MV-4-11 (cell line): ENCODE measurements at regions not wholly inside any gene's neighbourhood (a gene's known extent, or its start where the extent isn't known, plus 50 kb on each side); places are given as distances from the start of the nearest gene placed in this dataset.
"Not testable (repeated sequence)": the region's sequence is repeated elsewhere in the genome, so short reads cannot be mapped to it uniquely, and the experiment has no call there.

ENCODE experiments used
- DNase-seq: peaks from one replicate; lab custom pipeline; 2025; lab: John Stamatoyannopoulos, UW

DNA sequence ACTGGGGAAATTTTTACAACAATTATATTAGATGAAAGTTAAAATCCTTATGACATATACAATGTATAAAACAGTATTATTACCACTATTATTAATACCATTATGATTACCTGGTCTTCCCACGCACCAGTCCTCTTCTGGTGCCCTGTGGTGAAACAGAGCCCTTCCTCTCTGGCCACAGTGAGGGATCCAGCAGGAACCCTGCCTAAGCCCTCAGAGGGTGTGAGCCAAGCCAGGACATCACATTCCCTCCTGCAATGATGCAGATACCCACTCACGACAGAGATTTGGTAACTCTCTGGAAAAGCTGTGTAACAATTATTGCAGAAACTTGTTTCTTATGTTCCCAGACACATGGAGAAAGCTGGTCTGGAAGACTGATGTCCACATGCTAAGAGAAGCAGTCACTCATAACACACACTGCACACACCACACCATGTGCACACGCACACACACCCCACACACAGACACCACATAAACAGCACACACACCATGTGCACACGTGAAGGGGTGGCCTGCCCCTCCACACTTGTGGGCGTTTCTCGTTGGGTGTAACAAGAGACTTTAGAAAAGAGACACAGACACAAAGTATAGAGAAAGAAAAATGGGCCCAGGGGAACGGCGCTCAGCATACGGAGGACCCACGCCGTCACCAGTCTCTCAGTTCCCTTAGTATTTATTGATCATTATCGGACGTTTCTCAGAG is 1373.8 kb upstream of the DEFB115 start:
- DNase-seq: not testable (repeated sequence)

DNA sequence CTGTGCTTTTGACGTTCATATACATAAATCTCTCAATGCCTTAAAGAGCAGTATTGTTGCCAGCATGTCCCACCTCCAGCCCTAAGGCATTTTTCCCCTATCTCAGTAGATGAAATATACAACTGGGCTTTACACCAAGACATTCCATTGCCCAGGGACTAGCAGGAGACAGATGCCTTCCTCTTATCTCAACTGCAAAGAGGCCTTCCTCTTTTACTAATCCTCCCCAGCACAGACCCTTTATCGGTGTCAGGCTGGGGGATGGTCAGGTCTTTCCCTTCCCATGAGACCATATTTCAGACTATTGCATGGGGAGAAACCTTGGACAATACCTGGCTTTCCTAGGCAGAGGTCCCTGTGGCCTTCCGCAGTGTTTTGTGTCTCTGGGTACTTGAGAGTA is 1373.1 kb upstream of the DEFB115 start:
- DNase-seq: peak; percentile 40

DNA sequence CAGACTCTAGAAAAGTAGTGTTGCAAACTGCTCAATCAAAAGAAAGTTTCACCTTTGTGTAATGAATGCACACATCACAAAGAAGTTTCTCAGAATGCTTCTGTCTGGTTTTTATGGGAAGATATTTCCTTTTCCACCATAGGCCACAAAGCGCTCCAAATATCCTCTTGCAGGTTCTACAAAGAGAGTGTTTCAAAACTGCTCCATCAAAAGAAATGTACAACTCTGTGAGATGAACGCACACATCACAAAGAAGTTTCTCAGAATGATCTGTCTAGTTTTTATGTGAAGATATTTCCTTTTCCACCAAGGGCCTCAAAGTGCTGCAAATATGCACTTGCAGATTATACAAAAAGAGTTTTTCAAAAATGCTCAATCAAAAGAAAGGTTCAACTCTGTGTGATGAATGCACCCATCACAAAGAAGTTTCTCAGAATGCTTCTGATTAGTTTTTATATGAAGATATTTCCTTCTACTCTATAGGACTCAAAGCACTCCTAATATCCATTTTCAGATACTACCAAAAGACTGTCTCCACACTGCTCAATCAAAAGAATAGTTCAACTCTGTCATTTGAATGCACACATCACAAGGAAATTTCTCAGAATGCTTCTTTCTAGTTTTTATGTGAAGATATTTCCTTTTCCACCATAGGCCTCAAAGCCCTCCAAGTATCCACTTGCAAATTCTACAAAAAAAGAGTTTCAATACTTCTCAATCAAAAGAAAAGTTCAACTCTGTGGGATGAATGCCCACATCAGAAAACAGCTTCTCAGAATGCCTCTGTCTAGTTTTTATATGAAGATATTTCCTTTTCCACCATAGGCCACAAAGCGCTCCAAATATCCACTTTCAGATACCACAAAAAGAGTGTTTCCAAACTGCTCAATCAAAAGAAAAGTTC is 1371.9 kb upstream of the DEFB115 start:
- not testable (repeated sequence) for DNase-seq

DNA sequence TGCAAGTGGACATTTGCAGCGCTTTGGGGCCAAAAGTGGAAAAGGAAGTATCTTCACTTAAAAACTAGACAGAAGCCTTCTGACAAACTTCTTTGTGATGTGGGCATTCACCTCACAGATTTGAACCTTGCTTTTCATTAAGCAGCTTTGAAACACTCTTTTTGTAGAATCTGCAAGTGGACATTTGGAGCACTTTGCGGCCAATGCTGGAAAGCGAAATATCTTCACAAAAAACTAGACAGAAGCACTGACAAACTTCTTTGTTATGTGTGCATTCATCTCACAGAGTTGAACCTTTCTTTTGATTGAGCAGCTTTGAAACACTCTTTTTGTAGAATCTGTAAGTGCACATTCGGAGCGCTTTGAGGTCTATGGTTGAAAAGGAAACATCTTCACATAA is 1365.9 kb upstream of the DEFB115 start:
- DNase-seq: not testable (repeated sequence)
